ENCODE measurements at regions not wholly inside any gene's neighbourhood (a gene's known extent, or its start where the extent isn't known, plus 50 kb on each side); places are given as distances from the start of the nearest gene placed in this dataset.

DNA sequence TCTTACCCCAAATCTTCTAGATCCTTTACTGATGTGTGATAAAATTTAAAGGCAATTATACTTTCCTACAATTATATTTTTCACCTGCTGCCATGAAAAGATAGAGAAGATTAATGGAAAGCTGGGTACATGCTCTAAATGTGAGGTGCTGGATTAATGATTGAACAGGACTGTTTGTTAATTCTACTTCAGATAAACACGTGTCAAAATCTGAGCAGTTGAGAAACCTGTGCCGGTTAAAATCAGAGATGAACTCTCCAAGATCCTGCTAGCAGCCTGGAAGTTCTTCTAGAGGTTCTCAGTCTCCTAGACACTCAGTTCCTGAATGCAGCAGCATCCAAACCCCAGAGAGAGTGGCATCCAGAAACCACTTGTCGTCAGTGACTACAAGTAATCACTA, 69.2 kb downstream of the INHBA start:
- DNase-seq (ENCODE audit: insufficient read length, low spot score): no peak
- no peak for FAIRE-seq

GRCh38 chr7:41630741-41631140, 72.1 kb downstream of the INHBA start:
- no peak for DNase-seq (ENCODE audit: insufficient read length, low spot score)
- FAIRE-seq: peak; percentile 66

- DNase-seq (ENCODE audit: insufficient read length, low spot score): no peak
- no peak for FAIRE-seq
Observed at GRCh38 chr7:41629711-41630111, 73.2 kb downstream of the INHBA start.

- no peak for FAIRE-seq
Observed at GRCh38 chr7:41628901-41629300, 74.0 kb downstream of the INHBA start.

GRCh38 chr7:41627645-41628298, 75.1 kb downstream of the INHBA start:
- DNase-seq (ENCODE audit: insufficient read length, low spot score) (no peak), FAIRE-seq (no peak)

More at GRCh38 chr7:41628901-41629300, 74.0 kb downstream of the INHBA start:
- no peak for DNase-seq (ENCODE audit: insufficient read length, low spot score)

DNA sequence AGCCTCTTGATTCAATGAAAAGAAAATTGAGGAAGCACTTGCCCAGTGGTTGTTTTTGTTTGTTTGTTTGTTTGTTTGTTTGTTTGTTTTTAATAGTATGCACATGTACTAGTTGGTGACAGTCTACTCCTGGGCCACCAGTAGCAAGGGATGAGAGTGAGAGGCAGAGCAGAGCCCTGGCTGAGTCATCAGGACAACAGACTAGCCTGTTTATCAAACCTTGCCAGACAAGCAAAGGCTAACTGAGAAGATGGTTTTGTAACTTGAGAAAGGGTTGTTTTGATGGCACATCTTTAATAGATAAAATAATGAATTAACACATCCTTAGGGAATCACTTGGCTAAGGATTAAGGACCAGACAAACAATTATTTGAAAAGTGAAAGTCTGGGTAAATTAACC, 78.1 kb downstream of the INHBA start:
- FAIRE-seq (no peak), DNase-seq (ENCODE audit: insufficient read length, low spot score) (no peak)

DNA sequence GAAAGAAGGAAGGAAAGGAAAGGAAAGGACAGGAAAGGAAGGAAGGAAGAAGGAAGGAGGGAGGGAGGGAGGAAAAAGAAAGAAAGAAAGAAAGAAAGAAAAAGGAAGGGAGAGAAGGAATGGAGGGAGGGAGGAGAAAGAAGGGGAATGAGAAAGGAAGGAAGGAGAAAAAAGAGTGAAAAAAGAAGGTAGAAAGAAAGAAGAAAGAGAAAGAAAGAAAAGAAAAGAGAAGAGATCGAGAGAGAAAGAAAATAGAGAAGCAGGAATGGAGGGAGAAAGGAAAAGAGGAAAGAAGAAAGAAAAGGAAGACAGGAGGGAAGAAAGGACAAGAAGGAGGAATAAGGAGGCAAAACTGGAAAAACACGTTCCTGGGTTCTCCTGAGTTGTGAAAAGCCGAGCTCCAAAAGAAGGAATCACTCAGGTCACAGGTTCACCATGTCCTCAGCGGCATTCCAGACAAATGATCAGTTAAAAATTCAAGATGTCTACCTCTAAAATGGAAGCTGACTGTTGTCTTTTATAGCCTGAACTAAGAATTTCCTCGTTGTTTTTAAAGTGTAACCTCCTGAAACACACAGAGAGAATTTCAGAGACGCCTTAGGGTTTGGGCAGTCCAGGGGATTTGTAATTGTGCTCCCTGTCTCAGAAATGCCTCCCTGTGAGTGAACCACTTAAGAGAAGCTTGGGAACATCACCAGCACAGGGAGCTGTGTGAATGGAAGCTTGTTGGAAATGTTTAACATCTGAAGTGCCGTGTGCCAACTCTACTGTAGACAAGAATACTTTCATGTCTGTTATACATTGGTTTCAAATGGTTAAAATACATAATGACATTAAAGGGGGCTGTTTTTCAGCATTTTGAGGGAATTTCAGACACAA, 80.7 kb downstream of the INHBA start:
- no peak for FAIRE-seq
- DNase-seq (ENCODE audit: insufficient read length, low spot score): no peak

- no peak for DNase-seq (ENCODE audit: insufficient read length, low spot score)
- no peak for FAIRE-seq
Observed at GRCh38 chr7:41617987-41618386, 84.9 kb downstream of the INHBA start.

DNA sequence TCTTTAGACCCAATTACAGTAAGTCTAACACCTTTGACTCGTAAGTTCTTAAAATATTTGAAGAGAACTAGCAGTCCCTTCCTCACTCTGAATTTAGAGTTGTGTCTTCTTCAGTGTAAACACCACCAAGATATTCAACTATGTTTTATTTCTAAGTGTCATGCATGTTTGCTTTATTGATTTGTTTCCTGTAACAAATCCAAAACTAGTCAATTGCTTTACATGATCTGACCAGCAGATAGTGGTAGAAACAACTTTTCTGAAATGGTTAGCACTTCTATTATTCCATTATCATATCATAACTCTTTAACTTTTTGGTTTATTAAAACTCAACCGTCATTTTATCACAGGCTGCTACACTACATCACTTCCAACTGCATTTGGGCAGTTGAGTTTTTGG, 90.1 kb downstream of the INHBA start:
- DNase-seq (ENCODE audit: insufficient read length, low spot score): no peak
- no peak for FAIRE-seq

DNA sequence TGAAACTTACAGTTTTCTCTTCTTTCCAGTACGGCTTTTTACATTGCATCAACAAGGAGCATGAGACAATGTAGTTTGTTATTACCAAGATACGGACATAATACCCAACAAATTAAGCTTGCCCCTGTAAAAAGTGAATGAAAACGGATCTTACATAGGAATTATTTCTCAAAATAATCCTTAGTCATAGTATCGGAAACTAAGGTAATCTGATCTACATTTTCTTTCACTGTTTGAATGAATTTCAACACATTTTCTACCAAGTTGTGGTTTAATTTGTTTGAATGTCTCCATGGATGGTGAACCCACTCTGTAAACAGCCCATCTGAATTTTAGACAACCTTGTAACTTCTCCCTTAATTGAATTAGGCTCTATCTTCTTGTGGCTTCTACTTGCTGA, 90.5 kb downstream of the INHBA start:
- DNase-seq (ENCODE audit: insufficient read length, low spot score) (no peak), FAIRE-seq (no peak)

GRCh38 chr7:41608447-41608846, 94.4 kb downstream of the INHBA start:
- FAIRE-seq (no peak), DNase-seq (ENCODE audit: insufficient read length, low spot score) (no peak)

DNA sequence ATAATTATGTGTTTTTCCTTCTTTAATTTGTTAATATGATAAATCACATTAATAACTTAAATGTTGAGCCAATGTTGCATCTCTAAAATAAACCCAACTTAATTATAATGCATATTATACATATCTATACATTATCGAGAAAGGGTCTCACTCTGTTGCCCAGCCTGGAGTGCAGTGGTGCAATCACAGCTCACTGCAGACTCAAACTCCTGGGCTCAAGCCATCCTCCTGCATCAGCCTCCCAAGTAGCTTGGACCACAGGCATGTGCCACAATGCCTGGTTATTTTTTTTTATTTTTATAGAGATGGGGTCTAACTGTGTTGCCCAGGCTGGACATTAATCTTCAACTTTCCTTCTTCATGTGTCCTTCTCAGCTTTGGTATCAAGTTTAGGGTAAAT, 98.9 kb downstream of the INHBA start:
- FAIRE-seq (no peak), DNase-seq (ENCODE audit: insufficient read length, low spot score) (no peak)

DNA sequence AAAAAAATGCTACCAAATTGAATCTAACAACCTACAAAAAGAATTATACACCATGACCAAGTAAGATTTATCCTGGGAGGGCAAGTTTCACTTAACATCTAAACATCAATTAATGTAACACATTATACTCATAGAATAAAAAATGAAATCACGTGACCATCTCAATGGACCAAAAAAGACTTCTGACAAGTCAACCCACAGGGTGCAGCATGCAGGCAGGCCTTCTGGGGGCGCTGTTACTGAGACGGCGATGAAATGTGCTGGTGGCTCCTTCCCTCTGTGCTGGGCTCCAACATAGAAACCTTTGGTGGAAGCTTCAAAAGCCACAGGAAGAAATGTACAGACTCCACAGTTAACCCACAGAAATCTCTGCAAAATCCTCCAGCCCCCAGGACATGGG, 103.1 kb downstream of the INHBA start:
- no peak for FAIRE-seq
- DNase-seq (ENCODE audit: insufficient read length, low spot score): no peak

GRCh38 chr7:41592794-41593193, 110.1 kb downstream of the INHBA start:
- DNase-seq (ENCODE audit: insufficient read length, low spot score): no peak
- no peak for FAIRE-seq

DNA sequence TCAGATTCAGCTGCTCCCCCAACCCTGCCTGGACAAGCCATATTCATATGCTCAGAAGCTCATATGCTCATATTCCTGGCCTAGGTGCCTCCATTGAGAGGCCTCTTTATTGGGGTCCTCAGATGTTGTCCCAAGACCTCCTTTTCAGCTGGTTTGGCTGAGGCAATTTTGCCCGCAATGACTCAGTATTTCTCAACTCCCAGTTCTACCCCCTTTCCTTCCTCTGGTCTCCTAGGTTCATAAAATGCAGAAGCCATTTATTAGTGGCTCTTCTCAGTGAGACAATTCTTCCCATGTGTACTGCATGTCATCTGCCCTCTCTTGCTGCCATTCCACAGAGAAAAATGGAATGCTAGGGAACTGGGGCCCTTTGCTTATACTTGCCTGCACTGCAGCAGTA, 110.7 kb downstream of the INHBA start:
- no peak for FAIRE-seq

DNA sequence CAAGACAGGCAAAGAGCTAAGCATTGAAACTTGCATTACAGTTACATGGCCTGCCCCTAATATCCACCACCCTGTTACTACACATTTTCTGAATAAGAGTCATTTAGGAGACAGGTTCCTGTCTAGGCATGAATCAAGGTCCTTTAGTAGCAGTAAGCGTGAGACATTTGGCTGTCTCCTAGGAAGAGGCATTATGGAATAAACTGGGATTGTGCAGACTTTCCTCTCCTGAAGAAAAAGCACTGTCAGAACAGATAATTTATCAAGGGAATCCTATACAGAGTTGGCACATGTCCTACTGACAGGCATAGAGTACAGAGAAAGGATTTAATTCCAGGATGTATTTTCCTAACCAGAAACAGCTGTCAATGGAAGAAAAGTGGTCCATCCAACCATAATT, 111.9 kb downstream of the INHBA start:
- FAIRE-seq: no peak
- DNase-seq (ENCODE audit: insufficient read length, low spot score): no peak

More for the DNA sequence above, 110.7 kb downstream of the INHBA start:
- DNase-seq (ENCODE audit: insufficient read length, low spot score): no peak

DNA sequence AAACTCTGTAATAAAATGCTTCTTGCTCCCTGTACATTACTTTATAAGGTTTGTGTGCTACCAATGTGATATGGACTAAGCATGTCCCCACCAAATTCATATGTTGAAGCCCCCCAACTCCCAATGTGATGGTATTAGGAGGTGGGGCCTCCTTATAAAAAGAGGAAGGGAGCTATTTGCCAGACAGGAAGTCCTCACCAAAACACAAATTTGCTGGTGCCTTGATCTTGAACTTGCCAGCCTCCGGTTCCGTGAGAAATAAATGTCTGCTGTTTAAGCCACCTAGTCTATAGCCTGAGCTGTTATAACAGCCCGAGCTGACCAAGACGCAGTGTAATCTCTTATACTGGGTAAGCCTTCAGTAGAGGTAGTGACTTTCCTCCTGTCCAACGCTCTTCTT, 114.5 kb downstream of the INHBA start:
- FAIRE-seq: no peak
- DNase-seq (ENCODE audit: insufficient read length, low spot score): no peak

GRCh38 chr7:41586931-41587640, 115.8 kb downstream of the INHBA start:
- no peak for DNase-seq (ENCODE audit: insufficient read length, low spot score)
- no peak for FAIRE-seq

DNA sequence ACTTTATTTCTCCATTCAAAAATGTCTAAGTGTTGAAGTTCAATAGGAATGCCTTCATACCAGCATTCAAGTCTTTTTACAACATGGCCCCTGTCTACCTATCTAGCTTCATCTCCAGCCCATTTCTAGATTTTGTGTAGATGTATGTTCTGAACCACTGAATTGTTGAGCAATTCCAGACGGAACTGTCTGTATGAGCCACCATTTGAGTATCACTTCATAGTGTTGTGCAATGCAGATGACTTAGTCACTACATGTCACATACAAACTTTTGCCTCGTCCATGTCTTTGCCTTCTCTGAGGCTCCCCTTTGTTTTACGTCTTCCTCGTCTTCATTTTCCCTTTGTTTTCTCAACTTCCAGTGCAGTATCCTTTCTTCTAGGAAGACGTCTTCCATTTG, 118.1 kb downstream of the INHBA start:
- no peak for DNase-seq (ENCODE audit: insufficient read length, low spot score)
- no peak for FAIRE-seq

DNA sequence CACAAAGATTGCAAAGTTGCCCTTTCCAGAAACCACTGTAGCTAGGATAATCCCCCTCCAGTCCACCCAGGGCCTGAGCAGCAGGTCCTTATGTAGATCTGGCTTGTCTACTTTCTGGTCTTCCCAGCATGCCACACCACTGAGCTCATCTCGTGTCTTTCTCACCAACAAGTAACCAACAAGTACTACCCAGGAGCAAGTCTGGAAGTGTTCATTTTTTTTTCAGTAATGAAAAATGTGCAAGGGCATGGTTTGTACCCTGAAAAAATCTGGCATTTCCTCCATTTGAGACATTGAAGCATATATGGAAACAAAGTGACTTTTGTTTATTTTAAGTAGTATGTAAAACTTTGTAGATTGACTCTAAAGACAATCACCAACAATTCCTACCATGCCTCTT, 120.8 kb downstream of the INHBA start:
- DNase-seq (ENCODE audit: insufficient read length, low spot score): no peak
- FAIRE-seq: no peak

DNA sequence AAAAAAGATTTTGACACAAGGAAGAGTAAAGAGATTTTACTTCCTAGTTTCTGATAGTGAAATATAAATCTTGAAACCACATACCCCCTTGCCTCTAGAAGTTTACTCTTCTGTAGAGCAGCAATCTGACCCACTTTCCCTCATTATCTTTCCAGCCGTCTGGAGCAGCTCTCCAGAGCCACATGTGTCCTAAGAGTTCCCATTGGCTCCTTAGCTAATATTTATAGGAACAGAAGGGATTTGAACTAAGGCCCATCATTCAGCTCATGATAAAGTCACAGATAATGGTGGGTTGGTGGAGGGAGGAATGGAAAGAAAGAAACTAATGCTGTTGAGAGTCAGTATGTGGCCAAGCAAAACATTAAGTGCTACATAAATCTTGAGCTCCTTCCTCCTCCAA, 121.8 kb downstream of the INHBA start:
- FAIRE-seq (no peak), DNase-seq (ENCODE audit: insufficient read length, low spot score) (no peak)
